ENCODE measurements at regions not wholly inside any gene's neighbourhood (a gene's known extent, or its start where the extent isn't known, plus 50 kb on each side); places are given as distances from the start of the nearest gene placed in this dataset.

DNA sequence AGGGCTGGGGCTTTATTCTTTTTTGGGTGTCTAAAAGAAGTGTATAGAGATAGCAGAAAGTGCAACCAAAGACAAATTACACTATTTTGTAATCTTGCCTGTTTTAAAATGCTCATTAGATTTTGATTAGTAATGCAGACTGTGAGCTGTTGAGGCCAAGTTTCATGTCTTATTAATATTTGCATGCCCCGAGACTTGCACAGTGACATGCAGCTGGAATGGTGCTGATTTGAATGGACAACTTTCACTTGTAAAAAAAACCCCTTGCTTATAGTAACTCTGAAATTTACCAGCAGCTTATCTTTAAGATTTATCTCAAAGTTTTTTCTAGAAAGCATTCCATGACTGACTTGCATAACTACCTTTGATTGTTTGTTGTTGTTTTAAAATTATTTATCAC, 835.1 kb upstream of the IGFBP7 start:
- TF ChIP-seq, protein P1, sequence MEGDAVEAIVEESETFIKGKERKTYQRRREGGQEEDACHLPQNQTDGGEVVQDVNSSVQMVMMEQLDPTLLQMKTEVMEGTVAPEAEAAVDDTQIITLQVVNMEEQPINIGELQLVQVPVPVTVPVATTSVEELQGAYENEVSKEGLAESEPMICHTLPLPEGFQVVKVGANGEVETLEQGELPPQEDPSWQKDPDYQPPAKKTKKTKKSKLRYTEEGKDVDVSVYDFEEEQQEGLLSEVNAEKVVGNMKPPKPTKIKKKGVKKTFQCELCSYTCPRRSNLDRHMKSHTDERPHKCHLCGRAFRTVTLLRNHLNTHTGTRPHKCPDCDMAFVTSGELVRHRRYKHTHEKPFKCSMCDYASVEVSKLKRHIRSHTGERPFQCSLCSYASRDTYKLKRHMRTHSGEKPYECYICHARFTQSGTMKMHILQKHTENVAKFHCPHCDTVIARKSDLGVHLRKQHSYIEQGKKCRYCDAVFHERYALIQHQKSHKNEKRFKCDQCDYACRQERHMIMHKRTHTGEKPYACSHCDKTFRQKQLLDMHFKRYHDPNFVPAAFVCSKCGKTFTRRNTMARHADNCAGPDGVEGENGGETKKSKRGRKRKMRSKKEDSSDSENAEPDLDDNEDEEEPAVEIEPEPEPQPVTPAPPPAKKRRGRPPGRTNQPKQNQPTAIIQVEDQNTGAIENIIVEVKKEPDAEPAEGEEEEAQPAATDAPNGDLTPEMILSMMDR (conservative IDR thresholded peaks at IDR 0.05; ENCODE audit: low read depth, low read length): no peak
- no peak for TF ChIP-seq EZH2 (IDR thresholded peaks at IDR 0.05; ENCODE audit: low read length, unreplicated experiment)

Data from PC-3 (cell line).